Right atrium auricular region (tissue), 2 donors: ENCODE measurements at regions not wholly inside any gene's neighbourhood (a gene's known extent, or its start where the extent isn't known, plus 50 kb on each side); places are given as distances from the start of the nearest gene placed in this dataset.

Source experiments
- DNase-seq: peaks from one replicate; pipeline ENCODE4 v3.0.0-alpha.2; 2019; ENCODE audit warnings: low spot score
- H3K27ac ChIP-seq, 2 donors: fragments of 200-600 bp; sonication (generic); 1 replicate in 1 of 2; 2 replicates in 1 of 2; pipeline ENCODE4 v1.5.1; 2016 to 2019
- H3K27me3 ChIP-seq, 2 donors: fragments of 200-600 bp; sonication (generic); one replicate each; pipeline versions ENCODE4 v1.5.1 to v1.6.0; 2017 to 2019
- H3K36me3 ChIP-seq: fragments of 200-600 bp; sonication (generic); one replicate; pipeline ENCODE4 v1.5.1; 2016
- H3K4me1 ChIP-seq, 2 donors: fragments of 200-600 bp; sonication (generic); one replicate each; pipeline versions ENCODE4 v1.5.1 to v1.6.0; 2017 to 2019
- H3K4me3 ChIP-seq, 2 donors: fragments of 200-600 bp; sonication (generic); 1 replicate in 1 of 2; 2 replicates in 1 of 2; pipeline ENCODE4 v1.5.1; 2017 to 2019; ENCODE audit warnings: mild to moderate bottlenecking in 1 of 2, moderate library complexity in 1 of 2
- H3K9me3 ChIP-seq, 2 donors: fragments of 200-600 bp; sonication (generic); one replicate each; pipeline ENCODE4 v1.5.1; 2019
- CTCF ChIP-seq, 2 donors: fragments of 200-600 bp; sonication (generic); IDR thresholded peaks; one replicate each; pipeline ENCODE4 v1.5.1; 2019; ENCODE audit warnings: antibody characterized with exemption in 2 of 2

GRCh38 chr9:31255211-31255610 is 1129.2 kb upstream of the ACO1 start:
- Histone ChIP-seq H3K27ac (no peak overlapping the region), H3K4me1 (no peaks in the 10 kb centered on the region), H3K4me3 (no peak overlapping the region), H3K9me3 (no peaks in the 10 kb centered on the region), H3K36me3 (no peaks in the 10 kb centered on the region), H3K27me3 (no peaks in the 10 kb centered on the region)
- DNase-seq, result no peak
- no peak for TF ChIP-seq CTCF (IDR thresholded peaks at IDR 0.05)

- H3K36me3 ChIP-seq, result no peaks in the 10 kb centered on the region
- no peaks in the 10 kb centered on the region for H3K27me3 ChIP-seq
- TF ChIP-seq CTCF (IDR thresholded peaks at IDR 0.05), result no peak
- no peak overlapping the region for H3K4me3 ChIP-seq
- H3K9me3 ChIP-seq, result no peaks in the 10 kb centered on the region
- no peak for DNase-seq
- H3K27ac ChIP-seq, result no peak overlapping the region
- H3K4me1 ChIP-seq, result no peaks in the 10 kb centered on the region
Measured at GRCh38 chr9:31259824-31260223, 1124.6 kb upstream of the ACO1 start.

- Histone ChIP-seq H3K4me1 (no peaks in the 10 kb centered on the region), H3K4me3 (no peak overlapping the region), H3K27me3 (no peaks in the 10 kb centered on the region), H3K27ac (no peak overlapping the region), H3K9me3 (no peaks in the 10 kb centered on the region), H3K36me3 (no peaks in the 10 kb centered on the region)
- no peak for TF ChIP-seq CTCF (IDR thresholded peaks at IDR 0.05)
- DNase-seq, result no peak
Measured at GRCh38 chr9:31272456-31273295, 1111.8 kb upstream of the ACO1 start.

- Histone ChIP-seq H3K36me3 (no peaks in the 10 kb centered on the region), H3K27ac (no peak overlapping the region), H3K9me3 (no peaks in the 10 kb centered on the region), H3K27me3 (no peaks in the 10 kb centered on the region), H3K4me1 (no peaks in the 10 kb centered on the region), H3K4me3 (no peak overlapping the region)
- DNase-seq, result no peak
- TF ChIP-seq CTCF (IDR thresholded peaks at IDR 0.05), result no peak
Measured at GRCh38 chr9:31275419-31275818, 1109.0 kb upstream of the ACO1 start.

- Histone ChIP-seq H3K4me3 (no peak overlapping the region), H3K36me3 (no peaks in the 10 kb centered on the region), H3K27ac (no peak overlapping the region), H3K4me1 (no peaks in the 10 kb centered on the region), H3K27me3 (no peaks in the 10 kb centered on the region), H3K9me3 (no peaks in the 10 kb centered on the region)
- no peak for DNase-seq
- TF ChIP-seq CTCF (IDR thresholded peaks at IDR 0.05), result no peak
Measured at GRCh38 chr9:31290731-31291130, 1093.7 kb upstream of the ACO1 start.
